HPDE6-E6E7 (cell line): ENCODE measurements at regions not wholly inside any gene's neighbourhood (a gene's known extent, or its start where the extent isn't known, plus 50 kb on each side); places are given as distances from the start of the nearest gene placed in this dataset.

Source experiments
- DNase-seq: peaks from one replicate; pipeline ENCODE4 v3.0.0; 2011; ENCODE audit warnings: missing footprints; ENCODE audit errors: extremely low spot score

DNA sequence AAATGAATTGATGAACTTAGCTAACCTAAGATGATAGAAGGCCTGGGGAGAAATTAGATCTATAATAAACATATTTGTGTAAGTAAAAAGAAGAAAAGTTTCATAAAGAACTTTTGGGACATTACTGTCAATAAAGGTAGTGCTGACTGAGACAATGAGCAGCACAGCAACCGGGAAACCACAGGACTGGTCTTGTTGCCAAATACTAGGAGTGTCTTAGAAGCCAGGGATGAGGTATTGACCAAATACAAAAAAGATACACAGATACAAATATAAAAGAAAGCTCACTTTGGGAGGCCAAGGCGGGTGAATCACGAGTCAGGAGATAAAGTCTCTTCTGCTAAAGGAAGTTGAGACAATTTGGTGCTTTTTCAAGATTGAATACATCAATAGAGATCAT is 362.4 kb upstream of the ZNF385D start:
- DNase-seq = no peak

DNA sequence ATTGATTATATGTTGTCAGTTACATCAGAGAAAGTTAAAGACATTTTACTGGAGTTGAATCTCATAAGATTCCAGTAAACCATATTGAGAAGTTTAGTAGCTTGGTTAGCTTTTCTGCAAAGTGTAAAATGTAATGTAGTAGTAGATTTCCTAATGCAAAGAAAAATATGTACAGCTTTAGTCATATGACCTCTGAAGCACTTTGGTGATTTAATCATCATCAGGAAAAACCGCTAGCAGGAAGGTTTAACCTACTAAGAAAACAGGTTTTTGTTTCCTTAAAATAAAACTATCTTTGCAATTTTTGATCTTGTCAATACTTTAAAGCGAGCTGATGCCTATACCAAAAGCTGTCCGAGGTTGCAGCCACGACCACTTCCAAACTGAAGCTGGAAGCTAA is 364.6 kb upstream of the ZNF385D start:
- DNase-seq = no peak

DNA sequence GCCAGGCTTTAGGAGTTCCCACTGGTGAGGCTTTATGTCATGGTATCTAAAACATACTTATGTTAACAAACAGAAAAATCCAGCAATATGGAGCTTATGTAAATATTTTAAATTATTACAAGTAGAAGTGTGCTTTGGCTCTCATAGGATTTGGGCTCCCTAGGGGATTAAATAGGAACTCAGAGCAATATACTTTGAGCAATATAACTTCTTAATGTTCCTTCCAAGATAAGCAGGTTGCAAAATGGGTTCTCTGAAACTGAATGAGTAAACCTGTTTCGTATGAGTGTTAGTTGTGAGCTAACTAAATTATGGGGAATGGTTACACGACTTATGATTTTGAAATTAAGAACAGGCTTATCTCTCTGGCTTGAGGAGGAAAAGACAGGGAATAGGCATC is 366.1 kb upstream of the ZNF385D start:
- no peak for DNase-seq

DNA sequence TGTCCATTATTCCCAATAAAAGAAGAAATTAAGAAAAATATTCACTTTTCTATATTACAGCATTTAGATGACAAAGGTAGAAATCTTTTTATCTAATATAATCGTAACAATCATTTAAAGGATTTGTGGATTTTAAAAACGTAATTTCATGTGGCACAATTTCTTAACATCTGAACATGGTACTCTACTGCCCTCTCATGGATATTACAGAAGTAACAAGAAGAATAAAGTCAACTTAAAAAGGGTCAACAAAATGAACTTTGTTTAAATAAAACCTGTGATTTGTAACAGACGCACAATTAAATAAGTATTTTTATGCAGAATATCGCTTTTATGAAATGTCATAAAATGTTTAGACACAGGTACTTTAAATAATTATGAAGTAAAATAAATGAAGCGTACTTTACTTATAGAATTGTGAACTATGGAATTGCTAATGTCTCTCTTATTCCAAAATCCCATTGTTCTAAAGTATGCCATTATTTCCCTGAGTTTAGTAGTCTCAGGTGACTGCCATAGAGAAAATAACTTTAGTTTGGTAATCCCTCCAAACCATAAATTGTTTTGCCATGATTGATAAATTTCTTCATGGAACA is 366.8 kb upstream of the ZNF385D start:
- no peak for DNase-seq

DNA sequence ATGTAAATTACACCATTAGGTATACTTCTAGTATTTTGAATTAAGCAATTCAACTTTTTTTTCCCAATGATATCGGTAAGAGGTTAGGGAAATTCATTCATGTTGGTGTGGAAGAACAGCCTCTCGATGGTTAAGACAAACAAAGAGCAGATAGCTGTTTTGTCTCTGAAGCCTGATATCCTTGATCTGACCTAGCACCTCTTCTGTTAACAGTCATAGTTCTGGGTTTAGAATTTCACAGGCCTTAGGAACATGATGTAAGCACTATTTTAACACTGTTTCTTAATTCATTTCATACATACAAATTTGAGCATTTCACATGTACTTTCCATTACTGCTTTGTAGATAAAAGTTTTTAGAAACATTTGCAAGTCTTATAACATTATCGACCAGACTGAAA is 367.5 kb upstream of the ZNF385D start:
- DNase-seq = no peak

DNA sequence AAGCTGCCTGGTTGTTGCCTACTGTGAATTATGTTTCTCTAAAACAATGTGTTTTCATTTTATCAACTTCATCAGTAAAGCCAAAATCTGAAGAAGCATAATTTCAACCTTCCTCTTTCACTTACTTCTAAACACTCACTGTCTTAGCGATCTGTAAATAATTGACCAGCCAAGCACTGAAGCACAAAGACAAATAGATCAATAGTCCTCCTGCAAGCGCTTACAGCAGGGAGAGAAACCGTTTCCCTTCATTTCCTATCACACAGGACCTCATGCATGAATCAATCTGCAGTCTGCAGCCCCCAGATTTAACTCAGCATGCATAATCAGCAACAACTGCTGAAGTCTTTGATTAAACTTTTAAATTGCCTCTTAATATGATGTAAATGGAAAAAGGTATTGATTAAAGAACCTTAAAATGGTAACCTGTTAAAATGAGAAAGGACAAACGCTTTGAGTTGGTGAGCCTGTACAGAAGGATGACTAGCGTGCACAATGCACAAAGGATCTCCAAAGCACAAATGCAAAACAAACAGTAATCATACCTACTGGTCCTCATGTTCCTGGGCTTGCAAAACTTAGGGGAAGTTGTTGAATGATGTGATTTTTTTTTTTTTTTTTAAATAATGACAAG is 370.2 kb upstream of the ZNF385D start:
- DNase-seq = no peak

DNA sequence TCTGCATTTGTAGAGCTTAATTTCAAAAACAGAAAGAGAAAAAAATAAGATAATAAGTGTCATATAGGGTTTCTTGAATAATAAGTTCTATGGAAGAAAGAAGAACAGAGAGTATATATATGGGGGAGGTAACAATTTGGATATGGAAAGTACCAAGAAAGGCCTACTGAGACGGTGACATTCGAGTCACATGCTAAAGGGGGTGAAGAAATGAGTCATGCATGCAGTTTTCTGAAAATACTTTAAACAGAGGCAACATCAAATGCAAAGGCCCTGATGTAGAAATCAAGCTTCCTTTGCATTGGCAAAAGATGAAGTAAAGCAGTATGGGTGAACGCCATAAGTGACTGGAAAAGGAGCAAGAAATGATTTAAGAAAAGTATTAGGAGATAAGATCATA is 371.6 kb upstream of the ZNF385D start:
- DNase-seq = no peak

DNA sequence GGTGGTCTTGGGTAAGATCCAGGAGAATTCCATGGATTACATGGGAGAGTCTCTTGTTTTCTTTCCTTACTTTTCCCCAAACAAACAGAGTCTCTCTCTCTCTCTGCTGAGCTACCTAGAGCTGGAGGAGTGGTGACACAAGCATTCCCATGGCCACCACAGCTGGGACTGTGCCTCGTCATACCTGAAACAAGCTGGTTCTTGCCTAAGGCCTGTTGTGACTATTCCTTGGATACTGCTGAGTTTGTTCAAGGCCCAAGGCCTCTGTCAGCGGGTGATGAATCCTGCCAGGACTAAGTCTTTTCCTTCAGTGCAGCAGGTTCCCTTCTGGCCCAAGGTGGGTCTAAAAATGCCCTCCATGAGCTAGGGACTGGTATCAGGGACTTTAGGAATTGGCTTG is 378.1 kb upstream of the ZNF385D start:
- no peak for DNase-seq

DNA sequence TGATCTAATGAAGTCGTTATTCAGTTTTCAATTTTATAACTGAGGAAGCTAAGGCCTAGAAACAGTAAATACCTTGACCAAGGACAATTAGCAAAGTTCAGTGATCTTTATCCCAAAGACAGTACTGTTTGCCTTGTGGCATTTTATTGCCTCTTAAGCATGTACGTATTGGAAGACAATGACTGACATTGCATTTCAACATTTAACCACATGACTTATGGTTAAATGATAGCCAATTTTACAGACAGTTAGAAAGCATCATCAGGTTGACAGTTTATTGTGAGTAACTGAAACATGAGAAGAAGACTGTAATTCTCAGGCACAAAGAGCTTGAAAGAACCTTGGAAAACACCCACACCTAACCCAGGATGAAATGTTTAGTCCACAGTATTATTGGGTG is 390.8 kb upstream of the ZNF385D start:
- DNase-seq = no peak

DNA sequence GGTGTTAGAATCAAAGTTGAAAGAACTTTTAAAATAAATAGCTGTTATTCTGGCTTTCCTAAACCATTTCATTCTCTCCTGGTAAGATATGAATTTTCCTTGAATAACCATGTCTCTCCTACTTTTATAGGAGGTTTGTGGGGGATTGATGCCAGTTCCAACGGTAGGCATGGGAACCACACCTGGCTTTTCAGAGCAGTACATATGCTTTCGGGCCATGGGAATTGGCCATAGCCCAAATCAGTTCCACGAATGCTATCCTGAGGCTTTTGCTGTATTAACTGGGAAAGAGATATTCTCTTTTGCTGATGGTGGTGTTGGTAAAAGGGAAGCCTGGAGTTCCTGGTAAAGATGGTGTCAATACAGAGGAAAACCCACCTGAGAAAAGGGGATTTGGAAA is 396.2 kb upstream of the ZNF385D start:
- no peak for DNase-seq

DNA sequence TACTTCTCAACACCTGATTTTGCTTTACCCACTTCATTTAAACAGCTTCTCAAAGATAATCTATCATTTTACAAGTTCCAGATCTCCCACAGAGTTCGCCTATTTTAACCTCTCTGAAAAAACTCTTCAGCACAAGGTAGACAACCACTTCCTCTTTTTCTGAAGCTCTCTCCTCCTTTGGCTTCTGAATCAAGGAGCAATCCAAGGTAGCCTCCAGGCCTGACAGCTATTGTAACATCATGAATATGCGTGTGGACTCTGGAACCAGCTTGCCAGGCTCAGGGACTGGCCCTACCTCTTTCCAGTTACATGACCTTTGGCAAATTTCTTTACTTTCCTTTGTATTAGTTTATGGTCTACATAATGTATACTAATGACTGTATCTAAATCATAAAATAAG is 405.9 kb upstream of the ZNF385D start:
- no peak for DNase-seq

DNA sequence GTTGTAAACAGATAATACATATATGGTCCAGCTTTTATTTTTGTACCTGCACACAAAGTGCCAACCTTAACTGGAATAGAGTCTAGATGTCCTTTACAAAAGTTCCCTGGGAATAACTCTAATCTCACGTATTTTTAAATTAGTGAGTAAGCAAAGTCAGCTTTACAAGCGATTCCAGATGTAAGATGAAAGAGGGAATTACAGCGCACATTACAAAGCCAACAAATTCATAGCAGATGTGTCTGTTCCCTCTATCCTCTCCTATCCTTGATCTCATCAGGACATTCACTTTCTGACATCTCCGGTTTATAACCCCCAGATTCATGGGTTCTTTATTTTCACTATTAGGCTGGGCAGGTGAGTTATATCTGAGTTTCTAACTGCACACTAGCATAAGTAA is 406.8 kb upstream of the ZNF385D start:
- DNase-seq = no peak

DNA sequence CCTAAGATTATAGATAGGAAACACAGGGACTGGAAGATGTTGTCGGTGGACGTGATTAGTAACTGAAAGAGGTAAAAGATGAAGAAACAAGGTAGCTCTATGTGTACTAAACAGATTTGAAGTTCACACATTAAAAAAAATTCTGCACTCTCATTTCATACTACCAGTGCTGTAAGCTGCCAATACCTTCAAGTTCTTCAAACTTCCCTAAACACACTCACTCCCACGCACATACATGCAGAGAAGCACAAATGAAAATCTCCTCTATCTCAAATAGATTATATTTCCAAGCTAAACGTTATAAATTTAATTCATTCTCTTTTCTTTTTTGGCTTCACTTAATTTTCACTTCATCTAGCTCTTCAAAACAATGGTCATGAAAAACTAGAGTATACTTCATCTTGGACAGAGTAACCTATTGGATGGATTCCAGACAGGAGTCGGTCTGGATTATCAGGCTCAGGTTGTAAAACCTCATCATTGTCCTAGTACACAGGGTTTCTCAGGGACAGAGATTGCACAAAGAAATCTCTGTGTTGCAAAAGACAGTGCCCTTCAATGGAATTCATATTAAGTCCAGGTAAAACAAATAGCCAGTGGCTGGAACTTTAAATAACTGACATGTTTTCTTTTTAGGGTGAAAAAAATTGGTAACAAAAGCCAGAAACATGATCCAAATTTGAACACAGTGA is 408.1 kb upstream of the ZNF385D start:
- DNase-seq = no peak

DNA sequence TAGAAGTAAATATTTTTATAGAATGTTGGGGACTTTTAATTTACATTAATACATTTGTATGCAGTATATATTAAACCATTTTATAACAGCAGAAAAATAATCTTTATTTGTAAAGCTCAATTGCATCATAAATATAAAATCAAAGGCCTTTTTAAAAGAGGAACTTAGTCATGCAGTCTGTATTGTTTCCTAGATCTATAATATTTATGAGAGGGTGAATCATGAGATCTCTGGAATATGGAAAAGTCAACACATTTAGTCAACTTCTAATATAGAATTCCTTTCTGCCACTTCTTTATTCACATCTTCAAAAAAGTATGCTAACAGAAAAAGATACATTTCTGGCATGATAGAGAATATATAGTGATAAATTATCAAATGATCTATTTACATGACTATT is 410.3 kb upstream of the ZNF385D start:
- DNase-seq = no peak

DNA sequence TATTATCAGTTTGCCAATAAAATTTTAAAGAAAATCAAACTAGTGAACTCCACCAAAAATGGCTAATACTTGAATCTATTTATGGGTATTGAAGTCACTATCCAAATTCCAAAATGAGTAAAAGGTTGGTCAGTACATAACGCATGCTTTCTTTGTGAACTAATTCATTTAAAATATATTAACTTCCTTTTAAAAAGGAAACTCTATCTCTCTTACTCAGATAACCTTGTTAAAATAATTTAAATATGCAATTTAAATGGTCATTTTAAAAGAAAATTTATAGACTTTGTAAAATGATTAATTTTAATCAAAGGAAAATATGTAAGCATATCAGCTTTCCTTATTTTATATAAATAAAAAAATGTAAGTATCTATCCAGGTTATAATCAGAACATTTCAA is 419.4 kb upstream of the ZNF385D start:
- DNase-seq = no peak

DNA sequence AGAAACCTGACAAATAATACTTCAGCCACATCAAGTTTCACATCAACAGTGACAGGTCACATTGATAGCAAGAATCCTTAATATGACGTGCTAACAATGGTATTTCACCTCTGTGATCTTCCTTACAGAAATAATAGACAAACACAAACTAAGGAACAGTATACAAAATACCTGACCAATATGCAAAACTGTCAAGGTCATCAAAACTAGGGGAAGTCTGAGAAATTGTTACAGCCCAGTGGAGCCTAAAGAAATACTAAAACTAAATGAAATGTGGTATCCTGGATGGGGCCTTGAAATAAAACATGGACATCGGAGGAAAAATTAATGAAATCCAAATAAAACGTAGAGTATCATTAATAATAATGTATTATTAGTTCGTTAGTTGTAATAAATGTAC is 422.0 kb upstream of the ZNF385D start:
- DNase-seq = no peak

DNA sequence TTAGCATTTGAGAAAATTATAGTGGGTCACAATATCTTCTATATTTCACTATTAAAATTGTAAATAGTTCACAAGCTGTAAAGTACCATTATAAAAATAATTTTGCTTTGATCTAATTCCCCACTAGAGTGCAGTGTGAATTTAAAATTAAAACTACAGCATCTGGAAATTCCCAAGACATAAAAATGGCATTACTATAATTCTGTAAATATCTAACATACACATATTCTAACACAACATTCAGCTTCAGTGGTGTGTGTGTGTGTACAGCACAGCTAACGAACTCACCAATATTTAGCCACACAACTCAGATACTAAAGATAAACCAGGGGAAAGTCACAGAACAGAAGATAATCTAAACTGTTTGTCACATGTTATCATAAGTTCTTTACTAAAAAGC is 424.9 kb upstream of the ZNF385D start:
- DNase-seq = no peak

DNA sequence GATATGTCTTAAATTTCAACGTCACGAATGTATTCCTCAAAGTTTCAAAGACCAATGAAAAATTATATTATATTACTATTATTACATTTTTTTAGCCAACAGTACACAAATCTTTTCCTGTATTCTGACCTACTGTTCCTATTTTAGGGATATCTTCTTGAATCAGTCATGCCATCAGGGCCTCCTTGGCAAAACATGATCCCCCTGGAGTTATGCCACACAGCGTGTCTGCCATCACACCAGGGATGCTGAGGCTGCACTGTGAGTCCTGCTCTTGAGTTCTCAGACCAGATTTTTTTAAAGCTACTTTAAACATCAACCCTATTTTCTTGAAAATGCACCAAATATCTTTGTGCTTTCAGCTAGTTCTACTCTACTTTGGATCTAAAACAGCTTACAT is 425.9 kb upstream of the ZNF385D start:
- DNase-seq = no peak

DNA sequence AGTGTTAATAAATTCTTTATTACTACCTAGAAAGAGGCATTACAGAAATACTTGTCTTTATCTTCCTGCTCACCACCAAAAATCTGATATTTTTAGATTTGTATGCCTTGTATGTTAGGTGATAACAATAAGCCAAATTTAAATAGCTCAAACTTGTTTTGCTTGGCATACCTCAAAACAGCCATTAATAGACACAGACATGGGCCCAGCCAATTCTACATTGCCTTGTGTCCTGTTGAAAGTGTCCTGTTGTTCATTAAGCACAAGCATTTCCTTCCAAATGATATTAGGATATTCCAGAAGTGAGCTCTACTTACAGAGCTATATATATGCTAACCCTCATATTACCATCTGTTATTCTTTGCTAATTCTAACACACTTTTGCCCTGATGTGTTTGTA is 438.6 kb upstream of the ZNF385D start:
- no peak for DNase-seq

DNA sequence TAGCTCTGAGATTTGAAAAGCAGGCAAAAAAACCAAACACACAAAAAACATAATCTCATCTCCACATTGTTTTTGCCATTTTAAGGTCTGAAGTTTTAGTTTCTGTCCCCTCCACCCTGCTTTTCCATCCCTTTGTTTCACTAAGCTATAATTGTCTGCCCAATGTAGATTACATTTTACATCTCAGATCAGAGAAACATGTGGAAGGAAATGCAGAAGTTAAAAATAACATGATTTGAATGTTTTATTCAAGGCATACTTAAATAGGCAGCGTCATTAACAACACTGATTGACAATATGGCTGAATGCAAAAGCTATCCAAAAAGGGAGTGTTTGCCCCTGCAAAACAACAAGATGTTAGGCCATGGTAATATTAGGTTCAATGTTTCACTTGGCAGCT is 448.1 kb upstream of the ZNF385D start:
- no peak for DNase-seq

DNA sequence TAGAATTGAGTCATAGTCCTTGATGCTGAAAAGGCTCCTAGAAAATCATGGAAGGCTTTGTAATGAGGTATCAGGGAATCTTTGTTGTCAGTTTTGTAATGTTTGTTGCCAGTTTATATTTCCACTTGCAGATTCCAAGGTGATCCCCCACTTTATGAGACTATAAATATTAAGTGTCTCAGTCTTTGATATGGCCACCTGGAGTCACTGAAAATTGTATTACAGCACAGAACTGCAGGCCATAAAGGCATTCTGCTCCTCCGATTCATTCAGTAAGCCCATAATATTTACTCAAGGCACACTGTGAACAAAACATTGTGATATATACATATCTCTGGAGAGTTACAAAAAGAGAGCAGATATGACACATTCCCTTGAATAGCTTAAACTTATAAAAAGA is 457.8 kb upstream of the ZNF385D start:
- no peak for DNase-seq

DNA sequence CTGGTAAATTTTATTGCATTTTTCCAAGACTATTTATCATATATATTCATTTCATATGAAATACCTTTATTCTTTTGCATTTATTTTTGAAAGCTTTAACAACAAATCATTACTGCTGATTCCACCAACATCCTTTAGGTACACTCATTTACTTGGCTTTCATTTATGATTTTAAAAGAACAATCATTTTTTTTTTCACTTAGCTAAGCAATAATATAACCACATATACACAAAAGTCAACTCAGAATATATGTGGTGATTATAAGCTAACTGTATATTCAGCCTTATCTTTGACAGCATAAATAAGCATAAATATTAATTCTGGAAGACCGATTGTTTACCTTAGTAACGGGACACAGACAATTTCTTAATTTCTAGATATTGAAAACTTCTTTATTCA is 458.6 kb upstream of the ZNF385D start:
- no peak for DNase-seq

DNA sequence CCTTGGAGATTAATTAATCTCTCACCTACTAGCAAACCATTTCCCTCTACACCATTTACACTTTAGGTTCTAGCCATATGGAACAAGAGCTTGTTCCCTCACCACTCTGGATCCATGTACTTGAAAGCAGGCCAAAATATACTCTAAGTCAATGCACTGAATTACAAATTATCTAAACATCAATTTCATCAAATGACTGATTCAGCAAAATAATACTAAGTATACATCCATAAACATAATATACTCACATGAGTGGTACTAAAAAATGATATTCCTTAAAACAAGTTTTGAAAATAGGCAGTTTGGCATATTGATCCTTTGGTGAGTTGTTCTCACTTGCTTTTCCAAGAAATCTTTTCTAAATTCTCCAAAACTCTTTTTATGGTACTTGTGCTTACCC is 459.7 kb upstream of the ZNF385D start:
- DNase-seq = no peak

DNA sequence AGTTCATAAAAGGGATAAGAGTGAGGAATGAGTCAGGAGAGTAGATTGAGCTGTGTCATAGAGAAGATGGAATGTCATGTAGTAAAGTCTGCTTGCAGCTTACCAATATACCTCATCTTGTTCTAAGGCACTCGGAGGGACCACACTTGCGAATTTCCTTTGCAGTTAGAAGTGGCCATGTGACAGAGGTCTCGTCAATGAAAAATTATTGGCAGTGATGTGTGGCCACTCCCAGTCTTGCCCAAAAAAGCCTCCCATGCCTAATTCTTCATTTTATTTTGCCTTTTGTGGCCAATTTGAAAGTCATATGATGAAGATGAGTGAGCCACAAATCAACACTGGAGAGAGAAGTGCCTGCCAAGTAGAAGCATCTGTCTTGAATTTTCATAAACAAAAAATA is 465.6 kb upstream of the ZNF385D start:
- DNase-seq = no peak
